Stimulated activated CD4-positive, alpha-beta T cell treated with anti-CD3 and anti-CD28 coated beads, Interleukin-15, amount 100 ng/mL, for 1 hour (primary cell): ENCODE measurements at regions not wholly inside any gene's neighbourhood (a gene's known extent, or its start where the extent isn't known, plus 50 kb on each side); places are given as distances from the start of the nearest gene placed in this dataset.

Source experiments
- DNase-seq, 2 donors: peaks; one replicate each; pipeline ENCODE4 v3.0.0-alpha.2; 2020; ENCODE audit warnings: low read depth in 1 of 2, low spot score in 1 of 2

DNA sequence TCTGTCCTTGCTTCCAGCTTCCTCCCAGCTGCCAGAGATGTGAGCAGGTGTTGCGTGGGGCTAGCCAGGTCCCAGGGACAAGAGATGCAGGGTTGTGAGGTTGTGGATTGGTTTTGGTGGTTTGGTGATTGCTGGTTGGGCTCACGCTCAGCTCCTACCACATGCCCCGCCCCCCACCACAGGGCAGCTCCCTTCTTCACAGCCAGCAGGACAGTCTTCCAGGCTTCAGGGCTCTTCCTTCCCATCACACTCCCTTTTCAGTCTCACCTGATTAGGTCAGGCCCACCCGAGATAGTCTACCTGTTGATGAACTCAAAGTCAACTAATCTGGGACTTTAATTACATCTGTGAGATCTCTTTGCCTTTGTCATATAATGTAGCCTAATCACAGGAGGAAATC lies 52.0 kb upstream of the GLI2 start:
- DNase-seq: no peak

DNA sequence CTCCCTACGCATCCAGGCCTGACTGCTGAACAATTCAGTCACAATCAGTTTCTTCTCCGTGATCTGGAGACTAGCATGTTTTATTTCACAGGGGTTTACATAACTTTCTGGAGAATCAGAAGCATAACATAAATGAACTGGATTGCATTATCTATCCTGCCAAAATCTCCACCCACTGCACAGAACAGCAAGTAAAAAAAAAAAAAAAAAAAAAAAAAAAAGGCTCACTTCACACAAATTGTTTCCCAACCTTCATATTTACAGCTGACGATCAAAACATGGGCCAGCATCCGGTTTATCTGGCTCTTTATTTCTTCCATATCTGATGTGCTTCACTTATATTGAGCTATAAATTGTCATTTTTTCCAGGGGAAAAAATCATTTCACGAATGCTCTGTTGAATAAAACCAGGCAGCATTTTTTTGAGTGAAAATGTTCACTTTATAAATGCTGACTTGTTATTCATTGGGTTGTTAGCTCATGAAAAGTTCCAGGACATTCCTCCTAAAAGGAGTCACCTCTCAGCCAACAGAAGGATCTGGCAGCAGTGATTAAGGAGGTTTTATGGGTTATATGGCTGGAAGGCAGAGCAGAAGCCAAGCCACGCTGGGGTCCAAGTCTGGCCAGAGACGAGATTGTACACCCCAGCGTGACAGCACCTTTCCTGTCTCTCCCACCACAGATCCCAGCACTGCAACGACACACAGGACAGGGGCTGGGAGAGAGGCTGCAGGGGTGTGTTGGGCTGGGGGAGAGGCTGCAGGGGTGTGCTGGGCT lies 51.2 kb upstream of the GLI2 start:
- DNase-seq: no peak

DNA sequence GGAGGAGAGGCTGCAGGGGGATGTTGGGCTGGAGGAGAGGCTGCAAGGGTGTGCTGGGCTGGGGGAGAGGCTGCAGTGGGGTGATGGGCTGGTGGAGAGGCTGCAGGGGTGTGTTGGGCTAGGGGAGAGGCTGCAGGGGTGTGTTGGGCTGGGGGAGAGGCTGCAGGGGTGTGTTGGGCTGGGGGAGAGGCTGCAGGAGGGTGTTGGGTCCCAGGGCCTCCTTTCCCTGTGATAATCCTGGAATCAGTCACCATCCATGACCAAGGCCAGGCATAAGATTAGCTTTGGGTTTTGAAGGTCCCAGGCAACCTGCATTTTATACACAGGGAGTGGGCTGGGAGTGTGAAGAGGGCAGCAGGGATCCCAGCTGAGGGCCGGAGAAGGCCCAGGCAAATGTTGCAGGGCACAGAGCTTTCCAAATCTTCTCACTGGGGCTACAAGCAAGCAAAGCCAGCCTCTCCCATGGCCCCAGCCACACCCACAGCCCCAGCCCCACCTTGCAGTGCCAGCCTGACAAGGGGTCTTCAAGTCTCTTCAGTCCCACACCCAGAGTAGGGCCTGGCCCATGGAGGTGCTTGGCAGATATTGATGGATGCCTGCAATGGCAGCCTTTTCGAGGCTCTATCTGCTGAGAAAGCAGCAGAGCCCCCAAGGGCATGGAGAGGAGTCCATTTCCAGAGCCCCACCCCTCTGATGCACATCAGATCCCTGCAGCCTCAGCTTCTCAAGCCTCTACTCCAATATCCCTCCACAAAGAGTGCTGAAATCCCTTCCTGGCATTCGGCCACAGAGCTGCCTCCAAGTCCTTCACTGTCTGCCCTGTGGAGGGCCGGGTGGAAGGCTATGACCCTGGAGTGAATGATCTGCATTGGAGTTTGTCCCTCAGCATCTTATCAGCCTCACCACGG lies 50.3 kb upstream of the GLI2 start:
- DNase-seq: no peak
